HG03045 (cell line): ENCODE measurements at regions not wholly inside any gene's neighbourhood (a gene's known extent, or its start where the extent isn't known, plus 50 kb on each side); places are given as distances from the start of the nearest gene placed in this dataset.

Source experiments
- ATAC-seq: cut with Tn5 transposase; IDR thresholded peaks from one replicate; pipeline ENCODE4 v1.9.1; 2021; ENCODE audit warnings: mild to moderate bottlenecking, moderate library complexity; ENCODE audit not compliant: unreplicated experiment

GRCh38 chr1:72851597-72851996, 569.3 kb upstream of the NEGR1 start:
- no peak for ATAC-seq

DNA sequence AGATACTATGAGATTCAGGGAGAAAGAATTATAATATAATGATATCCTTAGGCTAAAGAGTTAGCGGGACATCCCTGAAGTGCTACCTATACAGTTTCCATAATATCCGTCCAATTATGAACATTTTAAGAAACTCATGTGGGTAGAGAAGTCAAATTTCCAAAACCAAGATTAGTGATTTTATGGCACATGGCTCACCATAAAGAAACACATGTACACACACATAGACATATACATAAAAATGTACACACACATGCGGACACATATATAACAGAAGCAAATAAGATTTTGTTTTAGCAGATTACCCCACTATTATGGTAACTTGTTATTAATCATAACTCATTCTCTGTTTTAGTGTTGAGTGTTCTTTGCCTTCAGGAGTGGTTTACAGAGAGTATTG, 566.7 kb upstream of the NEGR1 start:
- ATAC-seq, result no peak

- no peak for ATAC-seq
Measured at GRCh38 chr1:72847651-72848050, 565.3 kb upstream of the NEGR1 start.

DNA sequence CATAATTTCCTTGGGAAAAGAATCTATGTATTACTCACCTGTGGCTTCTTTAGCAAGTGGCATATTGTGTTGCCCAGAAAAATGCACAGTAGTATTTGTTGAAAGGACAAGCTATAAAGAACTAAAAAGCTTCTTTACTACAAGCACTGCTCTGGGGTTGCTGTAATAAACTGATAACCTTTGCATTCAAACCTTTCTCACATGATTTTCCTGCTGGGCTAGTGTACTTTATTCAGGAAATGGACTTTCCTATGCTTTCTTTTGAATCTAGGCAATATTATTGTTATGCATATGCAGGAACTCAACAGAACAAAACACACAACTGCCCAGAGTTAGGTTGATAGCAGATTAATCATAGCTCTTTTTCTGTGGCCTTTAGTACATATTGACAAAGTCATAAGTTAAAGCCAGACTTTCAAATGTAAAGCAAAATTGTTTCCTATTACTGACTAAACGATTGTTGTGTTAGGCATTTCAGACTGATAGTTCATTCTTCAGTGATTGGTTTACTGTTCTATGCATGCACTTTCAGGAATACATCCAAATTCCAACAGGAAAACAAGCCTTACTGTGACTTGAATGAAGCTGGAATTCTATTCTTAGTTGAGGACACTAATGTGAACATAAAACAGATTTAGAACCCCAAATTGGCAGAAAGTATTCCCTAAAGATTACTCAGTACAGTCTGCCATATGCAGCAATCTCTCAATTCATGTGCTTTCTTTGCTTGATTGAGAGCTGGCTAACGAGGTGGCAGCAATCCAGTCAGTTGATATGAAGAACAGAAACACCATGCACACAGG, 564.3 kb upstream of the NEGR1 start:
- no peak for ATAC-seq

DNA sequence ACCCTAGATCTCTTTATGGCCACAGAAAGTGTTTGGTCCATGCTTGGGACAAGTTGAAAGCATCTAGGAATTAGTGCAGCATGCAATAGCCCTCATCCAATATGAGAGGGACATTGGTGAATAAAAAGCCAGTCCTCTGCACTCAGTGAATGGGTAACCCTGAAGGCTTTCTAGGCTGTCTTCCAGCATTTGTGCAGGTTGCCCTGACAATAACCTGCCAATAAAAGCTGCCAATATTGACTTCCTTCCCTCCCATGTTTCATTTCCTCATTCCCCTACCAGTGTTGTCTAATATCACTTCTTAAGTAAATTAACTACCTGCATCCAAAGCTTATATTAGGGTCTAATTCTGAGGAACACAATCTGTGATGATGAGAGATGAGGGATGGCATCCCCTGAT, 563.6 kb upstream of the NEGR1 start:
- ATAC-seq, result no peak

- no peak for ATAC-seq
Measured at GRCh38 chr1:72845381-72845780, 563.0 kb upstream of the NEGR1 start.

DNA sequence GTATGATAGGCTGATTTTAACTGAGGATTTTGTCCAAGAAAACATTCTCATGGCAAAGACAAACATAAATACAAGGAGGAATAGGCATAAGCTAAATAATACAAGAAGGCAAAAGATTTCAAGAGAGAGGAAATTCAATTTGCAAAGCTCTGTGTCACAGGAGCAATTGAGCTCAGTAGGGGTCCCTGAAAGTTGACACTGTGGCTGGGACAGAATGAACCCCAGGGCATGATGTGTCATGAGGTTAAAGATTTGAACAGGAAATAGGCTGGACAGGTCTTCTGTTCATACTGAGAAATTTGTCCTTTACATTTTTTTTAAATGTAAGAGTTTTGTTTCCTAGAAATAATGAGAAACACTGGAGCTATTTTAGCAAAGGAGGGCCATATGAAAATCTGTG, 555.4 kb upstream of the NEGR1 start:
- ATAC-seq, result no peak

DNA sequence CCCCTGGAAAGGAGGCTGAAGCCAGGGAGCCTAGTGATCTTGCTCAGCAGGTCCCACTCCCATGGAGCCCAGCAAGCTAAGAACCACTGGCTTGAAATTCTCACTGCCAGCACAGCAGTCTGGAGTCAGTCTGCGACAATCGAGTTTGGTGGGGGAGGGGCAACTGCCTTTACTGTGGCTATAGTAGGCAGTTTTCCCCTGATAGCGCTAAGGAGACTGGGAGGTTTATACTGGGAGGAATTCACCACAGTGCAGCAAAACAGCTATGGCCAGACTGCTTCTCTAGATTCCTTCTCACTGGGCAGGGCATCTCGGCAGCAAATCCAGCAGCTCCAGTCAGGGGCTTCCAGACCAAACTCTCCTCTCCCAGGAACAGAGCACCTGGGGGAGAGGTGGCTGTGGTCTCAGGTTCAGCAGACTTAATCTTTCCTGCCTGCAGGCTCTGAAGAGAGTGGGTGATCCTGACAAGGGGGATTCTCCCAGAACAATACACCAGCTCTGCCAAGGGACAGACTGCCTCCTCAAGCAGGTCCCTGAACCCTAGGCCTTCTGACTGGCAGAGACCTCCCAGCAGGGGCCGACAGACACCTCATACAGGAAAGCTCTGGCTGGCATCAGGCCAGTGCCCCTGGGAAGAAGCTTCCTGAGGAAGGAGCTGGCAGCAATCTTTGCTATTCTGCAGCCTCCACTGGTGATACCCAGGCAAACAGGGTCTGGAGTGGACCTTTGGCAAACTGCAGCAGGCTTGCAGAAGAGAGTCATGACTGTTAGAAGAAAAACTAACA, 548.5 kb upstream of the NEGR1 start:
- ATAC-seq, result no peak

DNA sequence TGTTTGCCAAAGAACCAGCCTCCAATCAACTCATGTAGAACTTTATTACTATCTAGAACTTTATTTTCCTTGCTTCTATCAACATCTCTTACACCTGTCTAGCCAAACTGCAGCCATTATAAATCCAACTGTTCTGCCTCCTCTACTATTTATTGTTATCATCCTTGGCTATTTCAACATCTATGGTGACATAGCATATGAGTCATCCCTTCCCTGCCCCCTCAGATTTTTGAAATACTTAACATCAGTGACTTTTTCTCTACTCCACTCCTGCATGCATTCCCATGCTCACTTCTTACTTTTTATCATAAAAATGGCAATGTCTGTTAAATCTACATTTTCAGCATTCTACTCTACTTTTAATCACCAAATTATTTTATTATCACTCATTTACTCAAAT, 544.9 kb upstream of the NEGR1 start:
- no peak for ATAC-seq

- no peak for ATAC-seq
Measured at GRCh38 chr1:72804541-72804940, 522.2 kb upstream of the NEGR1 start.

DNA sequence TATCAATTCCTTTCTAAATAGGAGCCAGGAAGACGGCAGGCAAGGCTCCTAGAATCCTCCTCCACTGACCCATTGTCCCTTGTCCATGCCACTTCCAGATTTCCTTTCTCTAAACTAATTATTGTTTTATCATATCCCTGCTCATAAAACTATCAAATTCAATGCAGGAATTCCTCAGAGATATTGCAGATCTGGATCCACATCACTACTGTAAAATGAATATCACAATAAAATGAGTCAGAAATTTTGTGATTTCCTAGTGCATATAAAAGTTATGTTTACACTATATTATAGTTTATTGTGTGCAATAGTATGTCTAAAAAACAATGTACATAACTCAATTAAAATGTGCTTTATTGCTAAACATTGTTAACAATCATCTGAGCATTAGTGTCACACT, 498.7 kb upstream of the NEGR1 start:
- no peak for ATAC-seq

DNA sequence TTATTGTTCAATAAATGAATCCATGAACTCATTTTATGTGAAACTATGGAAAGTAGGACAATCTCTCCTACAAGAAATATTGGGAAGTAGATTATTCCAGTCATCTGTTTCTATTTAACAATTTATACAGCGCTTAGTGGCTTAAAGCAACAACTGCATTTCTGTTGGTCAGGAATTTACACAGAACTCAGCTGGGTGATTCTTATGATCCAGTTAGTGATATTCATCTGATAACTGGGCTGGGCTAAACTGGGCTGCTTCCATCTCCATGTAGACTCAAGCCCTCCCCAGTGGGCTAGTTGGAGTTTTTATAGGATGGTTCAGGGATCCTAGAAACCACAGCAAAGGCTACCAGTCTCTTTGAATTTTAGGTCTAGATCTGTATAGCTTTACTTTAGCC, 497.9 kb upstream of the NEGR1 start:
- ATAC-seq, result no peak

- no peak for ATAC-seq
Measured at GRCh38 chr1:72777918-72778317, 495.6 kb upstream of the NEGR1 start.

- no peak for ATAC-seq
Measured at GRCh38 chr1:72763481-72763880, 481.1 kb upstream of the NEGR1 start.

DNA sequence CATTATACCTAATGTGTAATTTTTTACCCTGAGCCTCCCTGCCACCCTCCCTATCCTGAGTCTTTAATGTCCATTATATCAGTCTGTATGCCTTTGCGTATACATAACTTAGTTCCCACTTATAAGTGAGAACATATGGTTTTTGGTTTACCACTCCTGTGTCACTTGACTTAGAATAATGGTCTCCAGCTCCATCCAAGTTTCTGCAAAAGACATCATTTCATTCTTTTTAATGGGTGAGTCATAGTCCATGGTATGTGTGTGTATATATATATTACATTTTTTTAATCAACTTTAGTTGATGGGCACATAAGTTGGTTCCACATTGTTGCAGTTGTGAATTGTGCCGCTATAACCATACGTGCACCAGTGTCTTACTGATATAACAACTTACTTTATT, 477.1 kb upstream of the NEGR1 start:
- ATAC-seq, result no peak

DNA sequence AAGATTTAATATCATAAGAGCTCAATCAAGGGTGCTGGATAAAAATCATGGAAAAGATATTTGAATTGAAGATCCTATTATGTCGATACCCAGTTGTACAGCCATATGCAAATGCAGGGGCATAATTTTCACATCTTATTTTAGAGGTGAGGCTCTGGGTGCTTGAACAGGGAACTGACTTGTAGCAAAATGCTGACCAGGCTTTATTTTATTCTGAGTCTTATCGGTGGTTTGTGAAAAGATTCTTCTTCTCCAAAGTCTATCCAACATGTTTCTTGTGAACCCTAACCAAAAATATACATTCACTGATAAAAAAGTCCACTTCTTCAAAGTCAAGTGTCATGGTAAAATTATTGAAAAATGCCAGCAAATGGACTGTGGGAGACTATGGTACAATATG, 475.5 kb upstream of the NEGR1 start:
- ATAC-seq, result no peak

DNA sequence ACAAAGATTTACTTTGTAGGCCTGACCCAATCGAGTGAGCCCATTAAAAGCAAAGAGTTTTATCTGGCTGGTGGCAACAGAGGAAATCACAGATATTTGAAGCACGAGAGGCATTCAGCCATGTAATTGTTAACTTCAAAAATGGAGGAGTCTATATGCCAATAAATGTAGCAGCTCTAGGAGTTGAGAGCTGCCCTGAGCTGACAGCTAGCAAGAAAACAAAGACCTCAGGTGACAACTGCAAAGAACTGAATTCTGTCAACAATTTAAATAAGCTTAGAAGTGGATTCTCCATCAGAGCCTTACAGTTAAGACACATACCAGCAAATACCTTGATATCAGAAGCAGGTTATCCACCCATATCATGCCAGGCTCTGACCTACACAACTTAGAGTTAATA, 463.1 kb upstream of the NEGR1 start:
- no peak for ATAC-seq

GRCh38 chr1:72734415-72734814, 452.1 kb upstream of the NEGR1 start:
- no peak for ATAC-seq

GRCh38 chr1:72724951-72725861, 442.9 kb upstream of the NEGR1 start:
- ATAC-seq, result no peak

DNA sequence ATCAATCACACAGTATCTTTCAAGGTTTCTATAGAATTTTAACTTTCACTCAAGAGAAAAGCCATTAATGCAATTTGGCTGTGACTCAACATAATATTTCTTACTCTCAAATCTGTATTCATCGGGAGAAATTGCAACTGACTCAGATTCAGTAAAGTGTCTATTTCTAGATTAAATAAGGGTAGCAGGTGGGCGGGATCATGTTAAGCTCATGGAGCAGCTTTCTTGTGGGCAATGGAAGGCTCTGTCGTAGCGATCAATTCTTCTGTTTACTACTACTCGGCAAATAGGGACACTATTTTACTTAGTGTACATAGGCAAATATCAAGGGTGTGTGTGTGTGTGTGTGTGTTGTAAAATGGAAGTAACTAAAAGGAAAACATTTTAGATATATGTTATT, 423.6 kb upstream of the NEGR1 start:
- no peak for ATAC-seq

DNA sequence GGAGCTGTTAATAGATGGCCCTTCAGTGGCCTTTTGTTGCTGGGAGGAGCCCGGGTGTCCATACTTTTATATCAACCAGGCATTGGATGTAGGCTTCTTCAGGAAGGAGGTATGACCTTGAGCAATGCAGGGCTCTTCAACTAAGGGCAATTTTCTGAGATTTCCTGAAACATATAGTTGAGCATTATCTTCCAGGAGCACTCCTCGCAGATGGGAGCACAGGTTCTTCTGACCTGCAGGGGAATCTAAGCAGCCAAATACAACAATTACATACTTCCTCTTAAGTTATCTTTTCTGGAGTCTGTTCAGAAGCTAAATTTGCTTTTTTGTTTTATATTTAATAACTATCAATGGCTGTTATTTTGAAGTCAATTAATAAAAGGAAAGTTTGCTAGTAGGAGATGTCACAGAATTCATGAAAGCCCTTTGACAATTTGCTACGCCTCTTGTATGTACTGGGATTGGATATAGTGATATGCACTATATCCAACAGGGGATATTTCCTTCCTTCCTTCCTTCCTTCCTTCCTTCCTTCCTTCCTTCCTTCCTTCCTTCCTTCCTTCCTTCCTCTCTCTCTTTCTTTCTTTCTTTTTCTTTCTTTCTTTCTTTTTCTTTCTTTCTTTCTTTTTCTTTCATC, 422.6 kb upstream of the NEGR1 start:
- no peak for ATAC-seq
